K562 (cell line): ENCODE measurements at regions not wholly inside any gene's neighbourhood (a gene's known extent, or its start where the extent isn't known, plus 50 kb on each side); places are given as distances from the start of the nearest gene placed in this dataset.

Source experiments
- ATAC-seq: fragments of 200-7000 bp; cut with Tn5 transposase; 3 replicates; pipeline ENCODE4 v1.9.1; 2020; ENCODE audit warnings: moderate library complexity
- BruUV-seq: library from RNA; stranded (reverse); fragments of 400-500 nt; replicated peaks from 2 replicates; lab custom pipeline; 2021; lab: Mats Ljungman, UMichigan
- CTCF ChIA-PET: fragments of 300-600 bp; formaldehyde crosslinking; extraction: SDS; loops from one replicate; lab custom pipeline; 2021; ENCODE audit warnings: low intra/inter-chr PET ratio; lab: Yijun Ruan, JAX
- POLR2A ChIA-PET: fragments of 300-600, 350-650 bp; sonication (Branson Sonifier 250); formaldehyde crosslinking; extraction: SDS; loops from one replicate; lab custom pipeline; 2021; ENCODE audit warnings: antibody characterized with exemption, inconsistent platforms; lab: Yijun Ruan, JAX
- DNase-seq, 4 experiments: peaks; one replicate each; pipeline versions ENCODE4 v3.0.0 to v3.0.0-alpha.2; 2011 to 2018; ENCODE audit warnings: low spot score in 3 of 4, mixed read lengths in 3 of 4; ENCODE audit errors: extremely low read depth in 1 of 4
- FAIRE-seq: peaks from 2 replicates; lab custom pipeline; 2011; peaks lifted over from hg19 to GRCh38; lab: Jason Lieb, UNC
- H2AFZ ChIP-seq: 2 replicates; pipeline ENCODE4 v1.6.0; 2011; ENCODE audit warnings: low read depth, low read length, control low read depth, inconsistent platforms
- H3K27ac ChIP-seq: fragments of 200-600 bp; 3 replicates; pipeline ENCODE4 v1.8.0; 2011; ENCODE audit warnings: low read depth, mild to moderate bottlenecking, control low read depth, inconsistent platforms, low read length, moderate library complexity, mixed read lengths; ENCODE audit errors: extremely low read depth
- H3K27me3 ChIP-seq, 2 experiments: fragments of 300-600 bp in 1 of 2; 2 replicates in 1 of 2; 3 replicates in 1 of 2; pipeline versions ENCODE4 v1.6.0 to v1.8.0; 2011; ENCODE audit warnings: inconsistent platforms in 2 of 2, low read length in 2 of 2, mild to moderate bottlenecking in 1 of 2, mixed read lengths in 1 of 2, moderate library complexity in 1 of 2; ENCODE audit not compliant: control insufficient read depth in 2 of 2, insufficient read depth in 2 of 2
- H3K36me3 ChIP-seq: fragments of 300-600 bp; 3 replicates; pipeline ENCODE4 v1.8.0; 2011; ENCODE audit warnings: mild to moderate bottlenecking, low read length, inconsistent platforms; ENCODE audit not compliant: control insufficient read depth, insufficient read depth
- H3K4me1 ChIP-seq, 2 experiments: fragments of 200-600 bp in 1 of 2; replicated peaks in 1 of 2; 2 replicates in 1 of 2; 3 replicates in 1 of 2; pipeline versions ENCODE4 v1.5.1 to v1.8.0; 2011; ENCODE audit warnings: inconsistent platforms in 2 of 2, low read length in 2 of 2, mild to moderate bottlenecking in 1 of 2, mixed read lengths in 1 of 2, moderate library complexity in 1 of 2; ENCODE audit not compliant: control insufficient read depth in 2 of 2, insufficient read depth in 2 of 2
- H3K4me2 ChIP-seq: 2 replicates; pipeline ENCODE4 v1.6.1; 2011; ENCODE audit warnings: low read length, control low read depth, inconsistent platforms, mixed read lengths; ENCODE audit not compliant: insufficient read depth
- H3K4me3 ChIP-seq: fragments of 200-600 bp; sonication (generic), shearing (Covaris generic); 2 replicates; pipeline ENCODE4 v1.5.1; 2016; ENCODE audit warnings: control low read depth, inconsistent platforms
- H3K79me2 ChIP-seq: fragments of 200-600 bp; 3 replicates; pipeline ENCODE4 v1.8.0; 2011; ENCODE audit warnings: low read length, inconsistent platforms; ENCODE audit not compliant: control insufficient read depth, insufficient read depth
- H3K9ac ChIP-seq, 2 experiments: 2 replicates each; pipeline versions ENCODE4 v1.6.0 to v1.6.1; 2011; ENCODE audit warnings: low read depth in 2 of 2, low read length in 2 of 2, control low read depth in 1 of 2, inconsistent platforms in 1 of 2, mild to moderate bottlenecking in 1 of 2, mixed read lengths in 1 of 2; ENCODE audit not compliant: insufficient read depth in 1 of 2
- H3K9me1 ChIP-seq: one replicate; pipeline ENCODE4 v1.6.0; 2011; ENCODE audit warnings: inconsistent platforms, mild to moderate bottlenecking, low read length, moderate library complexity; ENCODE audit not compliant: control insufficient read depth, insufficient read depth
- H3K9me3 ChIP-seq: replicated peaks from 2 replicates; pipeline ENCODE4 v1.5.1; 2011; ENCODE audit warnings: low read depth, low read length, inconsistent platforms; ENCODE audit not compliant: control insufficient read depth, insufficient read depth
- H4K20me1 ChIP-seq: replicated peaks from 2 replicates; pipeline ENCODE4 v1.6.1; 2011; ENCODE audit warnings: low read length, inconsistent platforms, mixed read lengths; ENCODE audit not compliant: control insufficient read depth, insufficient read depth
- CC2D1A ChIP-seq: fragments of 450-650 bp; IDR thresholded peaks from 2 replicates; pipeline ENCODE4 v1.6.1; 2017; ENCODE audit warnings: mild to moderate bottlenecking
- ETV5 ChIP-seq: sonication (generic); formaldehyde crosslinking; IDR thresholded peaks from 2 replicates; pipeline ENCODE4 v1.4.0; 2020; ENCODE audit warnings: low read depth, mild to moderate bottlenecking, missing genetic modification reagents
- IRF2 ChIP-seq: sonication (generic); formaldehyde crosslinking; IDR thresholded peaks from 2 replicates; pipeline ENCODE4 v1.8.1; 2022; ENCODE audit warnings: mild to moderate bottlenecking, missing genetic modification reagents
- KLF16 ChIP-seq: IDR thresholded peaks from 2 replicates; pipeline ENCODE4 v1.6.1; 2016; ENCODE audit warnings: antibody characterized with exemption
- MAX ChIP-seq: sonication (generic); formaldehyde crosslinking; IDR thresholded peaks from 2 replicates; pipeline ENCODE4 v1.9.0; 2022; ENCODE audit warnings: mild to moderate bottlenecking, missing genetic modification reagents
- MNT ChIP-seq, 2 experiments: fragments of 450-650 bp; conservative IDR thresholded peaks; 2 replicates each; pipeline ENCODE4 v1.6.1; 2017; ENCODE audit warnings: mild to moderate bottlenecking in 2 of 2, moderate library complexity in 2 of 2
- NCOA4 ChIP-seq: fragments of 450-650 bp; IDR thresholded peaks from 2 replicates; pipeline ENCODE4 v1.6.1; 2018; ENCODE audit warnings: mild to moderate bottlenecking; ENCODE audit not compliant: partially characterized antibody
- SMARCA4 ChIP-seq: fragments of 450-650 bp; IDR thresholded peaks from 2 replicates; pipeline ENCODE4 v1.6.1; 2016
- SRSF7 ChIP-seq: fragments of 200-400 bp; formaldehyde crosslinking; optimal IDR thresholded peaks from 2 replicates; pipeline ENCODE3; 2017; ENCODE audit warnings: mild to moderate bottlenecking, low read depth, low read length
- SRSF9 ChIP-seq: fragments of 200-400 bp; formaldehyde crosslinking; IDR thresholded peaks from 2 replicates; pipeline ENCODE4 v1.6.1; 2017; ENCODE audit warnings: low read depth, low read length, borderline replicate concordance
- TAF9B ChIP-seq: fragments of 450-650 bp; IDR thresholded peaks from 2 replicates; pipeline ENCODE4 v1.6.1; 2018; ENCODE audit warnings: mild to moderate bottlenecking; ENCODE audit not compliant: partially characterized antibody
- TSC22D4 ChIP-seq: fragments of 450-650 bp; IDR thresholded peaks from 2 replicates; pipeline ENCODE4 v1.6.1; 2016; ENCODE audit warnings: missing genetic modification characterization, missing biosample characterization, control low read depth
- USF1 ChIP-seq: sonication (generic); formaldehyde crosslinking; IDR thresholded peaks from 2 replicates; pipeline ENCODE4 v1.9.0; 2022; ENCODE audit warnings: mild to moderate bottlenecking, missing genetic modification reagents
- ZKSCAN3 ChIP-seq: fragments of 250-450 bp; sonication (Bioruptor Pico); IDR thresholded peaks from 2 replicates; pipeline ENCODE4 v1.4.0; 2020
- ZNF134 ChIP-seq: fragments of 250-450 bp; sonication (Bioruptor Pico); conservative IDR thresholded peaks from 2 replicates; pipeline ENCODE4 v1.4.0; 2020
- ZNF408 ChIP-seq: fragments of 250-450 bp; sonication (Bioruptor Pico); IDR thresholded peaks from 2 replicates; pipeline ENCODE4 v1.4.0; 2020; ENCODE audit warnings: low read depth, mild to moderate bottlenecking, moderate library complexity
- WGBS: fragments of 100-300 bp; shearing (Covaris generic); methylation state at CpG from one replicate; pipeline ENCODE4 v1.1.6; 2016; ENCODE audit warnings: low coverage, mixed read lengths; ENCODE audit not compliant: insufficient coverage; ENCODE audit errors: missing lambda C conversion rate; 5-methylcytosine and 5-hydroxymethylcytosine counted together
- in situ Hi-C: fragments of 300-500 bp; cut with MboI; formaldehyde crosslinking; loops from 4 replicates; pipeline ENCODE4 v1.15.0; 2018; ENCODE audit warnings: inconsistent platforms, mixed read lengths
- intact Hi-C: fragments of 100-400 bp; cut with micrococcal nuclease; formaldehyde crosslinking; loops from 2 replicates; pipeline ENCODE4 v1.14.2; 2022

- H3K9ac ChIP-seq, result no peak overlapping the region
- FAIRE-seq, result no peak
- TF ChIP-seq SRSF9, result no peak
- no peak for TF ChIP-seq CC2D1A
- TF ChIP-seq MAX, result no peak
- no peak for TF ChIP-seq MNT (conservative IDR thresholded peaks at IDR 0.05)
- TF ChIP-seq ETV5 (CRISPR knock-in tag), result no peak
- no peak for TF ChIP-seq TAF9B
- no peak for TF ChIP-seq TSC22D4 (tag)
- no peak for TF ChIP-seq ZNF134 (CRISPR knock-in tag)
- no peak for TF ChIP-seq SMARCA4
- no peak for TF ChIP-seq IRF2 (CRISPR knock-in tag)
- no peak for TF ChIP-seq KLF16
- TF ChIP-seq NCOA4, result no peak
- TF ChIP-seq SRSF7, result no peak
- no peak for TF ChIP-seq ZNF408 (CRISPR knock-in tag)
- TF ChIP-seq ZKSCAN3 (CRISPR knock-in tag), result no peak
- no peak for TF ChIP-seq USF1 (CRISPR knock-in tag)
- H3K27me3 ChIP-seq, result peaks cover 4 to 19% of the 10 kb centered on the region in 2 experiments; a peak in 2 of 5 replicates
- H3K4me2 ChIP-seq, result no peak overlapping the region
- CTCF ChIA-PET, result interaction anchor here (0.6 kb wide), 1 partner anchor 1495 kb away, joined by 5 read pairs; no protein-coding TSS in a partner anchor
- H3K4me3 ChIP-seq, result no peak overlapping the region
- 37% methylated on average over 4 of the region's 4 CpGs for WGBS
- H3K36me3 ChIP-seq, result no peaks in the 10 kb centered on the region
- BruUV-seq, result no TSS peak
- no peaks in the 10 kb centered on the region for H3K79me2 ChIP-seq
- POLR2A ChIA-PET, result interaction anchor here (1.6 kb wide), 1 partner anchor 19 kb away, joined by 5 read pairs; no protein-coding TSS in a partner anchor
- H3K9me3 ChIP-seq, result no peaks in the 10 kb centered on the region
- no peaks in the 10 kb centered on the region for H3K9me1 ChIP-seq
- H2AFZ ChIP-seq, result no peak overlapping the region
- no peak overlapping the region for H3K27ac ChIP-seq
- peaks cover 0 to 4% of the 10 kb centered on the region in 2 experiments; a peak in 1 of 5 replicates for H3K4me1 ChIP-seq
- in situ Hi-C loops (no loop called here), intact Hi-C loops (no loop called here)
- DNase-seq, result no peak
- ATAC-seq, result no peak
- peaks cover 9% of the 10 kb centered on the region; the same call in 1 of the 2 replicates for H4K20me1 ChIP-seq
Measured at GRCh38 chr16:87239545-87239944, 77.6 kb downstream of the C16orf95 start.
